Smooth muscle cell (in vitro differentiated cells): ENCODE measurements at regions not wholly inside any gene's neighbourhood (a gene's known extent, or its start where the extent isn't known, plus 50 kb on each side); places are given as distances from the start of the nearest gene placed in this dataset.

ENCODE experiments used
- DNase-seq: peaks from one replicate; lab custom pipeline; 2025; ENCODE audit not compliant: unreplicated experiment; lab: John Stamatoyannopoulos, UW
- H2AFZ ChIP-seq: fragments of 200-600 bp; sonication (generic); 2 replicates; pipeline ENCODE4 v1.6.0; 2016; ENCODE audit warnings: antibody characterized with exemption, low read depth, mild to moderate bottlenecking
- H3F3A ChIP-seq: fragments of 200-600 bp; sonication (generic); 2 replicates; pipeline ENCODE4 v1.6.0; 2017; ENCODE audit warnings: antibody characterized with exemption, low read depth
- H3K27ac ChIP-seq: fragments of 200-600 bp; sonication (generic); 2 replicates; pipeline ENCODE4 v1.5.1; 2016; ENCODE audit warnings: low read depth, mild to moderate bottlenecking
- H3K27me3 ChIP-seq: fragments of 200-600 bp; sonication (generic); 2 replicates; pipeline ENCODE4 v1.6.1; 2016; ENCODE audit warnings: low read depth, mild to moderate bottlenecking
- H3K36me3 ChIP-seq: fragments of 200-600 bp; sonication (generic); 2 replicates; pipeline ENCODE4 v1.5.1; 2016; ENCODE audit warnings: low read depth
- H3K4me1 ChIP-seq: fragments of 200-600 bp; sonication (generic); 2 replicates; pipeline ENCODE4 v1.5.1; 2016; ENCODE audit warnings: low read depth
- H3K4me2 ChIP-seq: fragments of 200-600 bp; sonication (generic); 2 replicates; pipeline ENCODE4 v1.6.0; 2016; ENCODE audit warnings: mild to moderate bottlenecking
- H3K4me3 ChIP-seq: fragments of 200-600 bp; sonication (generic); 2 replicates; pipeline ENCODE4 v1.5.1; 2016; ENCODE audit warnings: mild to moderate bottlenecking
- H3K79me2 ChIP-seq: fragments of 200-600 bp; sonication (generic); 2 replicates; pipeline ENCODE4 v1.6.0; 2016; ENCODE audit warnings: low read depth, mild to moderate bottlenecking
- H3K9ac ChIP-seq: fragments of 200-600 bp; sonication (generic); 2 replicates; pipeline ENCODE4 v1.6.0; 2016; ENCODE audit warnings: low read depth
- H3K9me3 ChIP-seq: fragments of 200-600 bp; sonication (generic); replicated peaks from 2 replicates; pipeline ENCODE4 v1.5.1; 2016; ENCODE audit warnings: low read depth
- H4K20me1 ChIP-seq: fragments of 200-600 bp; sonication (generic); 2 replicates; pipeline ENCODE4 v1.6.0; 2016; ENCODE audit warnings: low read depth
- WGBS: methylation state at CpG from one replicate; pipeline ENCODE4 v1.1.7; 2016; ENCODE audit warnings: low lambda C conversion rate; 5-methylcytosine and 5-hydroxymethylcytosine counted together
- TF ChIP-seq, protein P1 (sequence below): fragments of 200-600 bp; sonication (generic); IDR thresholded peaks from 2 replicates; pipeline ENCODE4 v1.5.1; 2017; ENCODE audit warnings: borderline replicate concordance, mild to moderate bottlenecking, antibody characterized with exemption; ENCODE audit not compliant: insufficient read depth, poor library complexity, severe bottlenecking

DNA sequence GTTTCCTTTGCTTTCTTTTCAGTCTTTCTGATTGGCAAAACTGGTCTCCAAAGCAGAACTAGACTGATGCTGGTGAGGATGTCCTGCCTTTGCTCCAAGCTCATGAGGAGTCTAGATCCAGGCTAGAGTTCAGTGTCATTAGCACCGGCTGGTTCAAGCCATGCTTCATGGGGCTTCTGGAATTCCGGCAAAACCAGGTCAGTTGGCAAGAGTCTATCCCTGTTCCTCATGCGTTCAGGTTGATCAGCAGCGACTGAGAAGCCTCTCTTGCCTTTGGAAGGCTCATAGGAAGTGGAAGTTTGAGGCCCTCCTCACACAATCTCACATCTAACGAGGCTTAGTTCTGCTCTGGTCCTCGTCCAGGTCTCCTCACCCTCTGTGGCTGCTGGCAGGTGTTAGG lies 194.3 kb downstream of the HS3ST3A1 start:
- Histone ChIP-seq H2AFZ (peak overlapping the region; percentile 45), H3K4me1 (no peaks in the 10 kb centered on the region), H3K9ac (no peak overlapping the region), H3K27me3 (no peaks in the 10 kb centered on the region), H3K27ac (no peak overlapping the region), H3K79me2 (no peaks in the 10 kb centered on the region), H3K36me3 (no peaks in the 10 kb centered on the region), H3K4me3 (no peak overlapping the region), H4K20me1 (no peaks in the 10 kb centered on the region), H3K4me2 (no peak overlapping the region), H3K9me3 (no peaks in the 10 kb centered on the region), H3F3A (no peaks in the 10 kb centered on the region)
- no peak for DNase-seq
- WGBS, result 98% methylated on average over 6 of the region's 6 CpGs
- TF ChIP-seq, protein P1, sequence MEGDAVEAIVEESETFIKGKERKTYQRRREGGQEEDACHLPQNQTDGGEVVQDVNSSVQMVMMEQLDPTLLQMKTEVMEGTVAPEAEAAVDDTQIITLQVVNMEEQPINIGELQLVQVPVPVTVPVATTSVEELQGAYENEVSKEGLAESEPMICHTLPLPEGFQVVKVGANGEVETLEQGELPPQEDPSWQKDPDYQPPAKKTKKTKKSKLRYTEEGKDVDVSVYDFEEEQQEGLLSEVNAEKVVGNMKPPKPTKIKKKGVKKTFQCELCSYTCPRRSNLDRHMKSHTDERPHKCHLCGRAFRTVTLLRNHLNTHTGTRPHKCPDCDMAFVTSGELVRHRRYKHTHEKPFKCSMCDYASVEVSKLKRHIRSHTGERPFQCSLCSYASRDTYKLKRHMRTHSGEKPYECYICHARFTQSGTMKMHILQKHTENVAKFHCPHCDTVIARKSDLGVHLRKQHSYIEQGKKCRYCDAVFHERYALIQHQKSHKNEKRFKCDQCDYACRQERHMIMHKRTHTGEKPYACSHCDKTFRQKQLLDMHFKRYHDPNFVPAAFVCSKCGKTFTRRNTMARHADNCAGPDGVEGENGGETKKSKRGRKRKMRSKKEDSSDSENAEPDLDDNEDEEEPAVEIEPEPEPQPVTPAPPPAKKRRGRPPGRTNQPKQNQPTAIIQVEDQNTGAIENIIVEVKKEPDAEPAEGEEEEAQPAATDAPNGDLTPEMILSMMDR, result no peak

DNA sequence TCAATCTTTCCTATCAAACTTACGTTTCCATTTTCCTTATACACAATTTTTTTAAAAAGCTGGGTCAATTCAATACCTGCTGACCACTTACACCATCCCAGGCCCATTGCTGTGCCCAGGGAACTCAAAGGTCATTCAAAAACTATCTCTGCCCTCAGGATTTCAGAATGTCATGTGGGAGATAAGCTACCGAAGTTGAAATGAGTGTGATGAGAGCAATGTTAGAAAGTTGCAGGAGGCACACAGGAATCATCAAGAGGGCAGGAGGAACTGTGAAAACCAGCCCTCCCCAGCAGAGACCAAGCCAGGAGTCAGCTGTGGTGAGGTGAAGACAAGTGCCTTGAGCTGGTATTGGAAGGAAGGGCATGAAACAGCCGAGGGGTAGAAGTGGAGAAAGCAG lies 195.9 kb downstream of the HS3ST3A1 start:
- Histone ChIP-seq H3K4me1 (no peaks in the 10 kb centered on the region), H3K36me3 (no peaks in the 10 kb centered on the region), H3F3A (no peaks in the 10 kb centered on the region), H3K27me3 (no peaks in the 10 kb centered on the region), H3K9ac (no peak overlapping the region), H3K9me3 (no peaks in the 10 kb centered on the region), H3K4me3 (no peak overlapping the region), H3K4me2 (no peak overlapping the region), H3K79me2 (no peaks in the 10 kb centered on the region), H2AFZ (peak overlapping the region; percentile 21), H3K27ac (no peak overlapping the region), H4K20me1 (no peaks in the 10 kb centered on the region)
- TF ChIP-seq, protein P1, result no peak
- no peak for DNase-seq
- 65% methylated on average over 3 of the region's 3 CpGs for WGBS

DNA sequence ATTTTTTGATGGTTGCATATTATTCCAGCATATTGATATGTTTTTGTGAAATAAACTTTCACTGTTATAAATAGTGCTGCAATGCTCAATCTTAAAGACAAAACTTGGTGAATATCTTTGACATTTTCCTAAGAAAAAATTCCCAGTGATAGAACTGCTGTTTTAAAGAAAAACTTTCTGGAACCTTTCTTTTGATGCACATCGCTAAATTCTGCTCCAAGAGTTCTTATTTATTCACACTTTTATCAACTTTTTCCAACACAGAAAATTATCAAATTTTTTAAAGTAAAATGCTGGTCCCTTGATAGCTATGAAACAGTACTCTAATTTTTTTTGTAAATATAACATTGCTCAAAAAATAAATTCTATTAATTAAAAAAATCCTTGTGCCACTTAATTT lies 196.6 kb downstream of the HS3ST3A1 start:
- Histone ChIP-seq H3K4me2 (no peak overlapping the region), H3K27me3 (no peaks in the 10 kb centered on the region), H3K9me3 (no peaks in the 10 kb centered on the region), H3K36me3 (no peaks in the 10 kb centered on the region), H3F3A (no peaks in the 10 kb centered on the region), H3K27ac (no peak overlapping the region), H3K4me1 (no peaks in the 10 kb centered on the region), H4K20me1 (no peaks in the 10 kb centered on the region), H2AFZ (no peak overlapping the region), H3K9ac (no peak overlapping the region), H3K4me3 (no peak overlapping the region), H3K79me2 (no peaks in the 10 kb centered on the region)
- 100% methylated on average over 1 of the region's 1 CpG for WGBS
- DNase-seq, result no peak
- TF ChIP-seq, protein P1, result no peak

DNA sequence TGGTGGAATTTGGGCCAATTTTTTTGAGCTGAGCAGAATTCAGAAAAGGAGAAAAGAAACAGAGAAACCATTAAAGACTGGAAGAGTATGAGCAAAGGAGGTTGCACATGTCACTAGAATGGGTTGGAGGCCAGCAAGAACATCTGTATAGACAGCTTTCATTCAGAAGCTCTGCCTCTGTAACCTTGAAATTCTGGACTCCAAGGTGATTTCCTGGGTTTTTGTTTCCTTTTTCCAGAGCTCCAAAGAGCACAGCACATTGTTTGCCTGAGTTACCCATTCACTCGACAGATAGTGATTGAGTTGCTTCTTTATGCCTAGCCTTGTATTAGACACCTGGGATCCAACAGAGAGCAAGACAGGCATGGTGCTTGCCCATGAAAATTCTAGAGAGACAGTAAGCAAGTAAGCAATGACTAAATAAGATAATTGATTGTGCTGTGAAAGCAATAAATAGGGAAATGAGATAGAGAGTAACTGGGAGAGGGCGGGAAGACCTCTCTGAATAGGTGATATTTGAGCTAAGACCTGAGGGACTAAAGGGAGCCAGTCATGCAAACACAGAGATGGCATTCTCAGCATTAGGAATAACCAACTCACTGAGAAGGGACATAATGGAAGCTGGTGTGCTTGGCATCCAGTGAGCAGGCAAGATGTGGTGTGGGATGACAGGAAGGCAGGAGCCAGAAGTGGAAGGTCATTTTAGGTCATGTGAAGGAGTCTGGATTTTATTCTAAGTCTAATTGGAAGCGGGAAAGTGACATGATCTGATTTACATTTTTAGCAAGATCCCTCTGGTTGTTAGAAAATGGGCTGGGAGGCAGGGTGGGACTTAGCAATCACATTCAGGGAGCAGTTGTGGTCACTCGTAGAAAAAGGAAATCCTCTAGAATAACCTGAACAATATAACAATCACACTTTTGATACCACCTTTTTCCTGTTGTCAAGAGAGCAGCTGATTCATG lies 197.5 kb downstream of the HS3ST3A1 start:
- Histone ChIP-seq H3K9ac (no peak overlapping the region), H2AFZ (no peak overlapping the region), H4K20me1 (no peaks in the 10 kb centered on the region), H3K4me3 (no peak overlapping the region), H3K4me2 (no peak overlapping the region), H3K27ac (no peak overlapping the region), H3K36me3 (no peaks in the 10 kb centered on the region), H3K27me3 (no peaks in the 10 kb centered on the region), H3F3A (no peaks in the 10 kb centered on the region), H3K4me1 (no peaks in the 10 kb centered on the region), H3K9me3 (no peaks in the 10 kb centered on the region), H3K79me2 (no peaks in the 10 kb centered on the region)
- 94% methylated on average over 4 of the region's 4 CpGs for WGBS
- DNase-seq, result no peak
- TF ChIP-seq, protein P1, result no peak
